ENCODE measurements at regions not wholly inside any gene's neighbourhood (a gene's known extent, or its start where the extent isn't known, plus 50 kb on each side); places are given as distances from the start of the nearest gene placed in this dataset.
A peak's percentile ranks its signal among the peaks of the same experiment; 100 is the strongest.

DNA sequence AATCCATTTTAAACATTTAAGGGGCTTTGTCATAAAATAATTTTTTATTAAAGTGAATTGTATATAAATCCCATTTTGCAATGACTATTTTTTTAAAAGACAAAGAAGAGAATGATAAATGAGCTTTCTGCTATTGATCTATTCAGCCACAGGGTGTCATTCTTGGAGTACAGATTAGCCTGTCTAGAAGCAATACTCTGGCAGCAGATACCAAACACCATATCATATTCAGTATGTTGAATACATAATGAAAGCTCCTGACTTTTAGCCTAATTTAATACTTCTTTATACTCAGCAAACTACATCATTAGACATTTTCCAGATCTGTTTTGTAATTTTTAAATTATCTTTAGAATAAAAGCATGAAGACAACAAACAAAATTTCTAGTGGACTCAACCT, 496.3 kb downstream of the PDGFC start:
- TF ChIP-seq, protein P1, sequence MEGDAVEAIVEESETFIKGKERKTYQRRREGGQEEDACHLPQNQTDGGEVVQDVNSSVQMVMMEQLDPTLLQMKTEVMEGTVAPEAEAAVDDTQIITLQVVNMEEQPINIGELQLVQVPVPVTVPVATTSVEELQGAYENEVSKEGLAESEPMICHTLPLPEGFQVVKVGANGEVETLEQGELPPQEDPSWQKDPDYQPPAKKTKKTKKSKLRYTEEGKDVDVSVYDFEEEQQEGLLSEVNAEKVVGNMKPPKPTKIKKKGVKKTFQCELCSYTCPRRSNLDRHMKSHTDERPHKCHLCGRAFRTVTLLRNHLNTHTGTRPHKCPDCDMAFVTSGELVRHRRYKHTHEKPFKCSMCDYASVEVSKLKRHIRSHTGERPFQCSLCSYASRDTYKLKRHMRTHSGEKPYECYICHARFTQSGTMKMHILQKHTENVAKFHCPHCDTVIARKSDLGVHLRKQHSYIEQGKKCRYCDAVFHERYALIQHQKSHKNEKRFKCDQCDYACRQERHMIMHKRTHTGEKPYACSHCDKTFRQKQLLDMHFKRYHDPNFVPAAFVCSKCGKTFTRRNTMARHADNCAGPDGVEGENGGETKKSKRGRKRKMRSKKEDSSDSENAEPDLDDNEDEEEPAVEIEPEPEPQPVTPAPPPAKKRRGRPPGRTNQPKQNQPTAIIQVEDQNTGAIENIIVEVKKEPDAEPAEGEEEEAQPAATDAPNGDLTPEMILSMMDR (IDR thresholded peaks at IDR 0.05) = peak; percentile 24 to 70 (median 50)
- TF ChIP-seq POLR2A (IDR thresholded peaks at IDR 0.05) = no peak
